Activated naive CD8-positive, alpha-beta T cell treated with anti-CD3 and anti-CD28 coated beads, Interleukin-2, amount 50 U/mL, for 24 hours (primary cell): ENCODE measurements at regions not wholly inside any gene's neighbourhood (a gene's known extent, or its start where the extent isn't known, plus 50 kb on each side); places are given as distances from the start of the nearest gene placed in this dataset.
A peak's percentile ranks its signal among the peaks of the same experiment; 100 is the strongest.

ENCODE experiments used
- ATAC-seq: fragments of 150-1000 bp; cut with Tn5 transposase; one replicate; pipeline ENCODE4 v1.10.0; 2021
- DNase-seq: peaks from one replicate; pipeline ENCODE4 v3.0.0; 2021
- H3K27ac Mint-ChIP-seq: one replicate; pipeline ENCODE4 v1.8.0; 2021; ENCODE audit warnings: mild to moderate bottlenecking, mixed read lengths
- H3K27me3 Mint-ChIP-seq: one replicate; pipeline ENCODE4 v1.8.0; 2021; ENCODE audit warnings: mixed read lengths
- H3K36me3 Mint-ChIP-seq: one replicate; pipeline ENCODE4 v1.8.0; 2021; ENCODE audit warnings: low read depth, mixed read lengths
- H3K4me1 Mint-ChIP-seq: one replicate; pipeline ENCODE4 v1.8.0; 2021; ENCODE audit warnings: mixed read lengths
- H3K4me3 Mint-ChIP-seq: one replicate; pipeline ENCODE4 v1.8.0; 2021; ENCODE audit warnings: mild to moderate bottlenecking, moderate library complexity, mixed read lengths
- H3K9me3 Mint-ChIP-seq: one replicate; pipeline ENCODE4 v1.8.0; 2021; ENCODE audit warnings: mixed read lengths

DNA sequence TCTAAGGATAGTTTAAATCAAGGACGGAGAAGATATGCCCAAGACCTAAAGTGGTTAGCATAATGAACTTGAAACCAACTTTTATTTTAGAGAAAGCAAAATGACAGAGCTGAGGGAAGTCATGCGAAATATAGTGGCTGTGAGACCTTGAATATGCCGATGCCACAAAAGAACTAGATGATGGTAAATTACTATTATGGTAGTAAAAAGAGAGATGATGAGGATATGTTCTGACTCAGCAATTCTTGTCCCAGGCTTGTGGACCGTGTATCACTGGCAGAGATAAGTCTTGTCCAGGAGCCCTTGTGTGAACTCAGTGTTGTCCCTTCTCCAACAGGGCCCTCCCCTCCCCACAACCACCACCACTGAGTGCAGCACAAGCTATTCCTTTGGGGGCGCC, 1605.6 kb upstream of the TENM3 start:
- no peaks in the 10 kb centered on the region for H3K36me3 Mint-ChIP-seq
- no peak overlapping the region for H3K27ac Mint-ChIP-seq
- no peak overlapping the region for H3K4me3 Mint-ChIP-seq
- H3K4me1 Mint-ChIP-seq: no peaks in the 10 kb centered on the region
- H3K9me3 Mint-ChIP-seq: no peaks in the 10 kb centered on the region
- ATAC-seq: no peak
- DNase-seq: no peak
- H3K27me3 Mint-ChIP-seq: no peaks in the 10 kb centered on the region

DNA sequence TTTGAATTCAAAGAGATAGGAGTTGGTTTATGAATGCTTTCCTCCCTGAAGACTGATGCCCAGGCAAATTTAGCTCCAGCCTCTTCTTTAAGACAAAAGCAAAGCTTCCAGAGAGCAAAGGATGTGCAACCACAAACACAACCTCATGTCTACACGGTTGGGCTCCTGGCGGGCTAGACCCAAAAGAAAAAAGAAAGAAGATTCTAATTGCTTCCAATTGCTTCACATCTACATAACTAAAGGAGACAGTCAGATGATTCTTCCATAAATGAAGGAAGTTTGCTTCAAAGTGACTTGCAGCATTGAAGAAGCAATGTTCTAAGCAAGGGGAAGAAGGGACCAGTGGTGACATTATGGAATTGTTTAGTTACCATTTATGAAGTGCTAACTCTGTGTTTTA, 1603.0 kb upstream of the TENM3 start:
- ATAC-seq: no peak
- H3K36me3 Mint-ChIP-seq: no peaks in the 10 kb centered on the region
- no peak overlapping the region for H3K4me3 Mint-ChIP-seq

DNA sequence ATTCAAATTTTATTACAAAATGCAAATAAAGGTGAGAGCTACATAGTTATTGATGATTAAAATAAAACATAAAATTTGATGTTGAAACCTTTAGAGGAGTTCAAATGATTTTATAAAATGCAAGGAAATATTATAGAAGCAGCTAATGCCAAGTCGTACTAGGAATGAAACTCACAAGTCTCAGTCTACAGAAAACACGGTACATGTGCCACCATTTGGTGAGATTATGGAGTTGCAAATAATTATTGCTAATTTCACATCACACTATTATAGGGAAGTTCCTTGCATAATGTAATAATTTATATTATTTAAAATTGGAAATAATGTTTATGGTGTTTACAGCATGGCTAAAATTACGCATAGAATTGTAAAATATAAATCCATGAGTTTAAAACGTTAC, 1601.7 kb upstream of the TENM3 start:
- ATAC-seq: no peak
- Mint-ChIP-seq H3K36me3 (no peaks in the 10 kb centered on the region), H3K9me3 (no peaks in the 10 kb centered on the region), H3K4me1 (no peaks in the 10 kb centered on the region), H3K27ac (no peak overlapping the region), H3K27me3 (no peaks in the 10 kb centered on the region), H3K4me3 (no peak overlapping the region)
- no peak for DNase-seq

More for the DNA sequence above, 1603.0 kb upstream of the TENM3 start:
- Mint-ChIP-seq H3K27me3 (no peaks in the 10 kb centered on the region), H3K9me3 (no peaks in the 10 kb centered on the region), H3K4me1 (no peaks in the 10 kb centered on the region), H3K27ac (no peak overlapping the region)
- DNase-seq: no peak

DNA sequence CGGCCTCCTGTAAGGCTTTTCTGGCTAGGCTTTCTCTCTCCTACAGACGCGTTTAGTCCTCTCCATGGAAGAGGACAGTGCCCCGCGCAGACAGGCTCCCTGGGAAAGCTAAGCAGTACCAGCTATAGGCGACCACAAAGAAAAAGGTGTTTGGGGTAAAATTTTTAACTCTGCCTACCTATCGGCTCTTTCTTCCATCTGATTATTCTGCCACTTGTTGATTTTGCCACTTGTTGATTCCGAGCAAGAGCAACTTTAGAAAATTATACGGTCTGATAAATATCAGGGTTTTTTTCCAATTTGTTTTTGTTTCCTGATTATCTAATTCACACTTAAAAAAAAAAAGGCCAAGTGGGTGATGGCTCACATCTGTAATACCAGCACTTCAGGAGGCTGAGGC, 1600.5 kb upstream of the TENM3 start:
- H3K4me3 Mint-ChIP-seq: no peak overlapping the region
- no peaks in the 10 kb centered on the region for H3K27me3 Mint-ChIP-seq
- H3K27ac Mint-ChIP-seq: no peak overlapping the region
- DNase-seq (no peak), ATAC-seq (no peak)
- H3K9me3 Mint-ChIP-seq: no peaks in the 10 kb centered on the region
- no peaks in the 10 kb centered on the region for H3K4me1 Mint-ChIP-seq
- no peaks in the 10 kb centered on the region for H3K36me3 Mint-ChIP-seq

DNA sequence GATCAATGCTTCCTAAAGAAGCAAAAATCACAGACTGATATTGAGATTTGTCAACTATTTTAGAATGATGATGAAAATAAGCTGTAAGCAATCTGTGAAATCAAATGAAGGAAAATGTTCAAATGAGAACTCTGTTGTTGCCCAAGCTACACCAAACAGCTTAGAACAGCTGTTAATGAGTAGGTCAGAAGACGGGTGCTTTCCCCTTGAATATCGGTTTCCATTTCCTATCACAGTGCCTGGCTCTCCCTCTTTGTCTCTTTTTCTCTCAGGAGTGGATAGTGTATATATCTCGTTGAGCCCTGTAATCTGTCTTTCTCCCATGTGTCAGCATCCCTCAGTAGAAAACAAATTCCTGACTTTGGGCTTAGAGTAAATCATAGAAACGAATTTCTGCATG, 1592.9 kb upstream of the TENM3 start:
- Mint-ChIP-seq H3K27me3 (no peaks in the 10 kb centered on the region), H3K4me3 (no peak overlapping the region), H3K9me3 (no peaks in the 10 kb centered on the region), H3K4me1 (no peaks in the 10 kb centered on the region), H3K36me3 (no peaks in the 10 kb centered on the region), H3K27ac (no peak overlapping the region)
- ATAC-seq (no peak), DNase-seq (no peak)

DNA sequence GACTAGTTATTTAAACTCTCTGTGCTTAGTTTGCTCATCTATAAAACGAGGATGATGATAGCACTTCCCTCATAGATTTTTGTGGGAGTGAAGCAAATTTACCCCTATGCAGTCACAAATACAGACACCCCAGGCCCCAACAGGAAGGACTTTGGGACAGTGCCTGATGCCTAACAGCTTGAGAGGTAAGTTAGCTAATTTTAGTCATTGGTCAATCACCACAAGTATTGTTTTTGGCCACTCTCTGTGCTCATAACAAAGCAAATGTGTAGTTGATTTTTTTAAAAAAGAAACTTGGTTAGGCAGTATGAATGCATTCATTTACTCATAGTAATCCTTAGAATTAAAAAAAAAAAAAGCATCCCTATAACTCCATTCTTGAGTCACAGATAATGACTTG, 1590.7 kb upstream of the TENM3 start:
- H3K4me1 Mint-ChIP-seq: no peaks in the 10 kb centered on the region
- no peak for ATAC-seq
- H3K36me3 Mint-ChIP-seq: no peaks in the 10 kb centered on the region
- DNase-seq: no peak
- no peaks in the 10 kb centered on the region for H3K27me3 Mint-ChIP-seq
- H3K27ac Mint-ChIP-seq: no peak overlapping the region
- H3K9me3 Mint-ChIP-seq: no peaks in the 10 kb centered on the region
- no peak overlapping the region for H3K4me3 Mint-ChIP-seq

DNA sequence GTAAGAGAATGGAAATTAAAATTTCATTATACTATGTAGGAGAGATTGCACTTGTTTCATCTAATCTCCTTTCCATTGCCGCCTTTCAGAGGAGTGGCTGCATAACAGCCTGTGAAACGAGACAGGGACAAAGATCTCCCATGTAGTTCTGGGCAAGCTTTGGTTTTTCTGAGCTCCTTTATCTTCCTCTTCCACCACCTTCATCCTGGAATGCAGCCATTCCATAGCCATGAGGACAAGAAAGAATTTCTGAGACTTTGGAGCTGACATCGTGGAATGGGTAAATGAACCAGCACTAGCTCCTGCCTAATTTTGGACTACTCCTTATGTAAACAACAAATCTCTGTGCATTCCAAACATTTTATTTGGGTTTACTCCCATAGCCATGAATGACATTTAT, 1587.3 kb upstream of the TENM3 start:
- no peaks in the 10 kb centered on the region for H3K4me1 Mint-ChIP-seq
- no peaks in the 10 kb centered on the region for H3K36me3 Mint-ChIP-seq
- no peak overlapping the region for H3K27ac Mint-ChIP-seq
- no peaks in the 10 kb centered on the region for H3K27me3 Mint-ChIP-seq
- H3K4me3 Mint-ChIP-seq: no peak overlapping the region
- no peaks in the 10 kb centered on the region for H3K9me3 Mint-ChIP-seq
- no peak for DNase-seq
- no peak for ATAC-seq

DNA sequence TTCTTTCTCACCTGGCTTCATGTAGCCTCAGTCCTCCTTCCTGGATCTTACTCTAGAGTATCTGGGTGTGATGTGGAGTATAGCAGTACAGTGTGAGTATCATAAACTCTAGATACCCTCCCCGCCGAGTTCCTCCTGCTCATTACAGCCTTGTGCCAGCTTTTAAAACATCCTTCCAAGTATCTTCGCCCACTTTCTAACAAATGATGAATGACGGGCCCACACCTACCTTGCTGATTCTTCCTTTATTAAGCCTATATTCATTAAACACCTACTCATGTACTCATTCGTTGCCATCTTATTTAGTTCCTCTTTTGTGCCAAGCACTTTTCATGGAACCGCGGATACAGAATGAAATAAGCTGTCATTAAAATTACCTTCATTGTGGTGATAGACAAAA, 1585.3 kb upstream of the TENM3 start:
- no peak overlapping the region for H3K4me3 Mint-ChIP-seq
- H3K27ac Mint-ChIP-seq: no peak overlapping the region
- ATAC-seq (no peak), DNase-seq (no peak)
- no peaks in the 10 kb centered on the region for H3K9me3 Mint-ChIP-seq
- H3K4me1 Mint-ChIP-seq: no peaks in the 10 kb centered on the region
- H3K27me3 Mint-ChIP-seq: no peaks in the 10 kb centered on the region
- H3K36me3 Mint-ChIP-seq: no peaks in the 10 kb centered on the region

DNA sequence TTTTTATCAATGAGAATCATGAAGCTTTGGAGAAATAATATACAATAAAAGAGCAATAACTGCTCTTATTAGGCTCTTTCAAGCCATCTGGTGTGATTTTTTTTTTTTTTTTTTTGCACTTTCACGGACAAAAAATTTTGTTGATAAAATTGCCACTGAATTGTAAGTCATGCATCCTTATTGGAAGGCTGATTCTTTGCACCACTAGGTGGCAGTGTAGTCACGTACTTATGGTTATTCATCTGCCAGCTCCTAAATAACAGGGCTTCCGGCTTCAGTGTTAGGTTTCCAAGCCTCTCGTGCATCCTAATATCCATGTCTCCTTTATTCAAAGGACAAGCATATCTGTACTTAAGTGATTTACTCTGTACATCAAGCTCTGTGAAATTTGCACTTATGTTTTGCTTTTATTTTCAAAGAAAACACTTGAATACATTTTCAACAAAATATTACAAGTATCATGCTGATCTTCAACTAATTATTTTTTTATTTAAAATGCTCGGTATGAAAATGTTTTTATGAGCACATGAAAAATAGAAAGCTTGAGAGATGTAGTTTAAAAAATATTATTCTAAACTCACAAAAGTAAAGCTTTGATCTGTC, 1578.3 kb upstream of the TENM3 start:
- Mint-ChIP-seq H3K27me3 (no peaks in the 10 kb centered on the region), H3K4me3 (no peak overlapping the region), H3K4me1 (no peaks in the 10 kb centered on the region), H3K27ac (no peak overlapping the region), H3K36me3 (no peaks in the 10 kb centered on the region), H3K9me3 (no peaks in the 10 kb centered on the region)
- ATAC-seq: no peak
- peak; percentile 58 for DNase-seq

DNA sequence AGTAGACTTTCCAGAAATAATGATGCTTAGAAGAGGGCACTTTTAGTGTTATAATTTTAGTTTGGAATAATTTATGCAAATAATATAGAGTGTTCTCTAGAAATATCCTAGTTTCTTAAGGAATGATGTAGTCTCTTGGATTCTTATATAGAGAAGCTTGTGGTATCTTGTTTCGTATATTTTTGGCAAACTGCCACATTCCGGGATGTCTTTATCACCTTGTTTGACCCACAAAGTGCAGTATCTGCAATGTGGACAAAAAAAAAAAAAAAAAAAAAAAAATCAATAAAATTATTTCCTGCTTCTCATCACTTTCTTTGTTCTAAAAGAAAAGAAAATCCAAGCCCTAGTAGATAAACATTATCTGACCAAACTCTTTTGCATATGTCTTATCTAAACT, 1577.7 kb upstream of the TENM3 start:
- no peak overlapping the region for H3K27ac Mint-ChIP-seq
- no peaks in the 10 kb centered on the region for H3K36me3 Mint-ChIP-seq
- no peaks in the 10 kb centered on the region for H3K4me1 Mint-ChIP-seq

DNA sequence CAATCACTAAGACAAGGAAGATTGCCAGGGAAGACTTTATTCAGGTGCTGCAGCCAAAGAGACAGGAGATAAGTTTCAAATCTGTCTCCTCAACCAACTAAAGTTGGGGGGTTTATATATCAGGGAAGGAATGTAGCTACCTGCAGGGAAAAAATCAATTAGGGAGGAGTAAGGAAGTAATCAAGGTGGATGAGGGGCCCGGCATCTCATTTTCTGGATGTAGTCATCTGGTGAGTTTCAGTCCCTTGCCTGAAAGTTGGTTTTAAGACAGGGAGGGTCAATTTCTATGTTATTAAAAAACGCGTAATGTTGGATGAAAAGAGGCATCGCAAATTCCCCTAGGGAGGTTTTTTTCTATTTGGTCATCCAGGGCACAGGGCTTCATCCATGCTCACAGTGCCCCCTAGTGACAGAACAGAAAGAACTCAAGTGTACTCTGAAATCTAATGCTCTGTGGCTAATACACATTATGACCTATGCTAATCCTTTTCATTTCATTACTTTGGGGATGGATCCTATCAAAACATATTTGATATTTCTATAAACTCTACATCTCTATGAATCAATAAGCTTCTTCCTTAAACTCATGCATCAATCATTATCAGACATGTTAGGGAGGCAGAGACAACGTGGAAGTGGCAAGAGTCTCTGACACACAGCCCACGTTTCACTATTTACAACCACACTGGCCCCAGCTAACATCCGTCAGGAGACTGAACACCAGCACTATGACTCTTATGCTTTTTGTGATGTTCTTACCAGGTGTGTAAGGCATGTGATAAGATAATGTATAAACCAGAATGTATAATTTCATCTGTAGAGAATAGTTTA, 1577.0 kb upstream of the TENM3 start:
- no peak overlapping the region for H3K27ac Mint-ChIP-seq
- no peak for ATAC-seq
- DNase-seq: peak; percentile 5

More for the DNA sequence above, 1577.7 kb upstream of the TENM3 start:
- Mint-ChIP-seq H3K4me3 (no peak overlapping the region), H3K9me3 (no peaks in the 10 kb centered on the region), H3K27me3 (no peaks in the 10 kb centered on the region)
- no peak for ATAC-seq
- no peak for DNase-seq

DNA sequence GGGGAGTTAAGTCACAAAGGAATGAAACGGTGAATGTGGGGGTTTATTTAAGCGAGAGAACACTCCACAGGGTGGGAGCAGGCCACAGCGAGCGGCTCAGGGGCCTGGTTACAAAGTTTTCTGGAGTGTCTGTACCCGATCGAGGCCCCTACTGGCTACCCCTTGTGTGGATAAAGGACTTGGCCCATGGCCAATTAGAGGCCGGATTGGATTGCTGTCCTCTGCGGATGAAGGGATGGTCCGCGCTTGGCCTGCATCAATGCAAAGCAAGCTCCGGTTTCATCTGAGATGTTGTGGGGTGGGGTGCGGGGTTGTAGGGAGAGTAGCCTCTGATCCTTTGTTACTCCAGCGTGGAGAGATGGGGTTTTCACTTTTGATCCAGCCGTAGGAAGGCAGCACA, 1574.5 kb upstream of the TENM3 start:
- Mint-ChIP-seq H3K27ac (no peak overlapping the region), H3K27me3 (no peaks in the 10 kb centered on the region), H3K4me3 (no peak overlapping the region), H3K9me3 (no peaks in the 10 kb centered on the region), H3K36me3 (no peaks in the 10 kb centered on the region), H3K4me1 (no peaks in the 10 kb centered on the region)
- no peak for DNase-seq
- no peak for ATAC-seq

More for the DNA sequence above, 1577.0 kb upstream of the TENM3 start:
- Mint-ChIP-seq H3K27me3 (no peaks in the 10 kb centered on the region), H3K36me3 (no peaks in the 10 kb centered on the region), H3K9me3 (no peaks in the 10 kb centered on the region), H3K4me1 (no peaks in the 10 kb centered on the region), H3K4me3 (no peak overlapping the region)

DNA sequence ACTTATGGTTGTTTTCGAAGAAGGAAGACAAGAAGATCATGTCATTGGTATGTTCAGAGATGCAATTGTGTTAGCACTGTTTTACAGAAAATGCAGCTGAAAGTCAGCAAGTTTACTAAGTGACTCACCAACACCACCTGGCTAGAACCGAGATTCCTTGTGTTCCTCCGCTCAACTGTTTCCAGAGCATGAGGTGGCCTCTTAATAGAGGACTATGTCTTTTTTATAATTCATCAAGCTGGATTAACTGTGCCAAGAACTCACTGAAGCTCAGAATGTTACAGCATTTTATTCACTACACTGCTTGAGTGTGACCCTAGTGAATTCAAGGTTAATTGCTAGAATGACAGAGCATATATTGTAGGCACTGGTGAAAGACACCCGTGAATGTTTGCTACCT, 1573.5 kb upstream of the TENM3 start:
- Mint-ChIP-seq H3K27ac (no peak overlapping the region), H3K4me3 (no peak overlapping the region), H3K4me1 (no peaks in the 10 kb centered on the region), H3K36me3 (no peaks in the 10 kb centered on the region), H3K27me3 (no peaks in the 10 kb centered on the region), H3K9me3 (no peaks in the 10 kb centered on the region)
- no peak for ATAC-seq
- DNase-seq: no peak

DNA sequence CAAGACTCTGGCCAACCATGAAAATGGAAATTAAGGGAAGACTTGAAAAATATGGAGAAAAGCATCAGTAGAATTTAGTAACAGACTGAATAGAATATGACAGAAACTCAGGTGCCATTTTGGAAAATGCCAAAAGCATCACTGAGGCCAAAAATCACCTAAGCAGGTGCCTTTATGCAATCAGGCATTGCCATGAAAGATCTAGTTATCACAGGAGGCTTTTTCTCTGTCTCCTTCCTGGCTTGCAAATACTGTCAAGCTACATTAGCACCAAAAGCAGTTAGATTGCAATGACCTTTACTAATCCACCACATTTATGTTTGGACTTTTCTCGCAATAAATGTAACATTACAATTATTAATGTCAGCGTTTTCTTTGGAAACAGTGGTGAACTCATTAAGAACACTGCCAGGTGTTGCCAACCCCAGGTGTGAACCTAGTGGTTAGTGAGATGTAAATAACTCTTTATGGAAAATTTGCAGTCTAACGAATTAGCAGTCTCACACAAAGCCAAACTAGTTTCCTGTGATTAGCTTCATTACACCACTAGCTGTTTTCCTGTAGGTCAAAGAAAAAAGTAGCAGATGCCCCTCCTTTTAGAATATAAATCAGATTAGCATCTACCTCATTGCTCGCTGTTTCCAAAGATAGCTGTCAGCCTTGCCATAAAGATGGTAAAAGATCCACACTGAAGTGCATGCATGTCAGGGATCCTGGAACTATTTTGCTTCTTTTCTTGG, 1568.4 kb upstream of the TENM3 start:
- ATAC-seq (no peak), DNase-seq (no peak)
- Mint-ChIP-seq H3K4me3 (no peak overlapping the region), H3K36me3 (no peaks in the 10 kb centered on the region), H3K27me3 (no peaks in the 10 kb centered on the region), H3K9me3 (no peaks in the 10 kb centered on the region), H3K4me1 (no peaks in the 10 kb centered on the region), H3K27ac (no peak overlapping the region)

DNA sequence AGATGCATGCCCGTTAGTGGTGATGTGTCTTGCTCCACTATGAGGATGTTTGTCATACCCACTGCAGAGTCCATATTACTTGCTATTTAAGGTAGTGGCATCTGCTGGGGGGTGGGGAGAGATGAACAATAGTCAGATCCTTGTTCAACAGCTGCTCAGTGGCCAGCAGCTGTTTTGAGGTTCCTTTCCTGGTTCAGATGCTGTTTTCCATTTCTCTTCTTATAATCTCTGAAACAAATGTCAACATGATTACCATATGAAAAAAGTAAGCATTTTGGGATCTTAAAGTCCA, 1567.9 kb upstream of the TENM3 start:
- no peaks in the 10 kb centered on the region for H3K4me1 Mint-ChIP-seq
- no peak overlapping the region for H3K27ac Mint-ChIP-seq
- no peak for ATAC-seq
- no peak overlapping the region for H3K4me3 Mint-ChIP-seq
- no peak for DNase-seq
- H3K36me3 Mint-ChIP-seq: no peaks in the 10 kb centered on the region
- no peaks in the 10 kb centered on the region for H3K9me3 Mint-ChIP-seq
- H3K27me3 Mint-ChIP-seq: no peaks in the 10 kb centered on the region
